HCEC 1CT (cell line): ENCODE measurements at regions not wholly inside any gene's neighbourhood (a gene's known extent, or its start where the extent isn't known, plus 50 kb on each side); places are given as distances from the start of the nearest gene placed in this dataset.
"Not testable (repeated sequence)": the region's sequence is repeated elsewhere in the genome, so short reads cannot be mapped to it uniquely, and the experiment has no call there.

Experiments
- DNase-seq: peaks from one replicate; pipeline ENCODE4 v3.0.0-alpha.2; 2017

DNA sequence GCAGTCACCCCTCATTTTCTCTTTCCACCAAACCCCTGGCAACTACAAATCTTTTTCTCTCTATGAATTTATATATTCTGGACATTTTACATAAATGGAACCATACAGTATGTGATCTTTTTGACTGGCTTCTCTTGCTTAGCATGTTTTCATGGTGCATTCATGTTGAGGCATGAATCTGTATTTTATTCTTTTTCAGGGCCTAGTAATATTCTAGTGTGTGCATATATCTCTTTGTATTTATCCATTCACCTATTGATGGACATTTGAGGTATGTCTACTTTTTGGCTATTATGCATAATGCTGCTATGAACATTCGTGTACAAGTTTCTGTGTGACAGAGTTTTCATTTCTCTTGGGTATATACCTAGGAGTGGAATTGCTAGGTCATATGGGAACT, 78.2 kb downstream of the HACD1 start:
- no peak for DNase-seq

DNA sequence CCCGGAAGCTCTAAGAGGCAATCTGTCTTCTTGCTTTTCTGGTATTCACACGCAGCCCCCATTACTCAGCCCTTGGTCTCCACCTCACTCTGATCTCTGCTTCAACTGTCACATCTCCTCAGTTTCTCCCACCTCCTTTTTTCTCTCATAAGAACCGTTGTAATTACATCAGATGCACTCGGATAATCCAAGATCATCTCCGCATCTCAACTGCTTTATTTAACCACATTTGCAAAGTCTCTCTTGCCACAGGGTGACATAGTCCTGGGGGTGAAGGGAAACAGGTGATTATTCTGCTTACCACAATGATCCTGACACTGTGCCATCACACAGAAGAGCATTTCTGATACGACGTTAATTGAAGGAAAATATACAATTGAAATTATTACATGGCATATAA, 79.9 kb downstream of the HACD1 start:
- no peak for DNase-seq

- no peak for DNase-seq
Observed at GRCh38 chr10:17536221-17536620, 81.0 kb downstream of the HACD1 start.

GRCh38 chr10:17533731-17534130, 79.3 kb upstream of the ST8SIA6 start:
- DNase-seq: no peak

DNA sequence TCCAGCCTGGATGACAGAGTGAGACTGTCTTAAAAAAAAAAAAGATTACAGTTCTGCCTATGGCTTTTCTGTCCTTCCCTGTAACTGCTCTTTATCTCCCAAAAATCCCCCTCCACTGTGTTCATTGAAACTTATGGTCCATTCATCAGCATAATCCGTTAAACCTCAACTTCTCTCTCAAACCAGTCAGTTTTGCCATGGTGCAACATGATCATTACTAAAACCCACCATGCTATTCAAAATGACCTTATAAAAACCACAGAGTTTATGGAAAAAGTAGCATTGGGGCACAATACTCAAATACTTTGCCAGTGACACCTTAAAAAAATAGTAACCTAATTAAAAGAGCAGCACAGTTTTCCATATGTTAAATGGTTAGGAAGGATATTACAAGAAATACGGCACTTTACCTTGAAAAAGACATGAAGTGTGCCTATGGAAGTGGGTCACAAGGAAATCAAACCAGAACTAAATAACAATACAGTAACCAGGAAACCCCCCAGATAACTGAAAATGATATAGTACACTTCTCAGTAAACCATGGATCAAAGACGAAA, 74.0 kb upstream of the ST8SIA6 start:
- no peak for DNase-seq

GRCh38 chr10:17527514-17528146, 73.2 kb upstream of the ST8SIA6 start:
- DNase-seq: peak; percentile 85

- not testable (repeated sequence) for DNase-seq
Observed at GRCh38 chr10:17526571-17526970, 72.2 kb upstream of the ST8SIA6 start.

- DNase-seq: no peak
Observed at GRCh38 chr10:17523917-17524316, 69.5 kb upstream of the ST8SIA6 start.

GRCh38 chr10:17523246-17523753, 68.9 kb upstream of the ST8SIA6 start:
- no peak for DNase-seq

DNA sequence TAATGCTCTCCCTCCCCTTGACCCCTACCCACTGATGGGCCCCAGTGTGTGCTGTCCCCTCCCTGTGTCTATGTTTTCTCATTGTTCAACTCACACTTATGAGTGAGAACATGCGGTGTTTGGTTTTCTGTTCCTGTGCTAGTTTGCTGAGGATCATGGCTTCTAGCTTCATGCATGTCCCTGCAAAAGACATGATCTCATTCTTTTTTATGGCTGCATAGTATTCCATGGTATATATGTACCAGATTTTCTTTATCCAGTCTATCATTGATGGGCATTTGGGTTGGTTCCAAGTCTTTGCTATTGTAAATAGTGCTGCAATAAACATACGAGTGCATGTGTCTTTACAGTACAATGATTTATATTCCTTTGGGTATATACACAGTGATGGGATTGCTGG, 67.9 kb upstream of the ST8SIA6 start:
- not testable (repeated sequence) for DNase-seq

DNA sequence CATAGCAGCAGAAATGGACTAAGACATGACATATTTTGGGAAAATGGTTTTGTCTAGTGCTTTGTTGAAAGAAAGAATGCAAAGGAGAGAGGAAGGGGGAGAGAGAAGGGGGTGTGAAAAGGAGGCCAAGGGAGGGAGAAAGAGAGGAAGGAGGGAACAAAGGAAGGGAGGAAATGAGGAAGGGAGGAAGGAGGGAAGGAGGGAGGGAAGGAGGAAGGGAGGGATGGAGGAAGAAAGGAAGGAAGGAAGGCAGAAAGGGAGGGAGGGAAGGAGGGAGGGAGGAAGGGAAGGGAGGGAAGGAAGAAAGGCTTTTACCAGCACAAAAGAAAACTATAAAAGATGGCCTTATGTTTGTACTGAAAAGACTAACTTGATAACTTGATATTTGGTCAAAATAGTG, 65.1 kb upstream of the ST8SIA6 start:
- DNase-seq: no peak

DNA sequence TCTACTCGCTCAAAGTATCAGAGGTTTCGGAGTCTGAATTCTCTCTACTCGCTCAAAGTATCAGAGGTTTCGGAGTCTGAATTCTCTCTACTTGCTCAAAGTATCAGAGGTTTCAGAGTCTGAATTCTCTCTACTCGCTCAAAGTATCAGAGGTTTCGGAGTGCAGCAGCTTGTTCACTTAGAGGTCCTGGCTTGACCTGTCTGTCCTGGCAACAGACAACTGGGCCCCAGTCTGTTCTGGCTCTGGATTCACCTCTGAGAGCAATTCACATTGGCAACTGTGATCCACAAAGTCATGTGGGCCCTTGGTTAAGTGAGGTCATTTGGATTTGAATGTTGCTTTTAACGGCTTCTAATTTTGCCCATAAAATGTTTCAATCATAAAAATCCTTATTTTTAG, 63.9 kb upstream of the ST8SIA6 start:
- no peak for DNase-seq

- no peak for DNase-seq
Observed at GRCh38 chr10:17516376-17516775, 62.0 kb upstream of the ST8SIA6 start.

DNA sequence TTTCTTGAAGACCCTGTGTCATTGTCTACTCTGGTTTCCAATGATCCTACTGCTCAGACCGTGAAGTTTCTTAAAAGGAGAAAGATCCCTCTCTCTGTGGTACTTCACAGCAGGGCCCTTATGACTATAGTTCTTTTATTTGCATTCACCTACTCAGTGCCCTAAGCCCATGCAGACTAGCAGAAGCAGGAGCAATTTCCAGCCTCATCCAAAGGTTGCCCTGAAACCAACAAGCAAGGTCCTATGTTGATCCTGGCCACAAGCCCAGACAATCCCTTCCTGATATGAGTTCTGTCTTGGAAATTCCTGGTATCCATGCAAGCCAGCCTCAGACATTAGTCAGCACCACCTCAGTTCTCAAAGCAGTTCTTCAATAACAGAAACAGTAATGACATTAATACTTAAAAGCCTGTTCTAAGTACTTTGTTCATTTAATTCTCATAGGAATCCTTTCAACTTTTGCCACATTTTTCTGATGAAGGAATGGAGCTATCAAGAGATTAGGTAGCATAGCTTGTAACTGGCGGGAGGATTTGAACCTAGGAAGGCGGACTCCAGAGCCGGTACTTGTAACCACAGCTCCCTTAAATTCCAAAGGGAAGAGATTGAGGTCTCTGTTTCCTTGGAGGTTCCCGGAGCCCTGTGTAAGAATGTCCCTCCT, 58.1 kb upstream of the ST8SIA6 start:
- peak; percentile 97 for DNase-seq

DNA sequence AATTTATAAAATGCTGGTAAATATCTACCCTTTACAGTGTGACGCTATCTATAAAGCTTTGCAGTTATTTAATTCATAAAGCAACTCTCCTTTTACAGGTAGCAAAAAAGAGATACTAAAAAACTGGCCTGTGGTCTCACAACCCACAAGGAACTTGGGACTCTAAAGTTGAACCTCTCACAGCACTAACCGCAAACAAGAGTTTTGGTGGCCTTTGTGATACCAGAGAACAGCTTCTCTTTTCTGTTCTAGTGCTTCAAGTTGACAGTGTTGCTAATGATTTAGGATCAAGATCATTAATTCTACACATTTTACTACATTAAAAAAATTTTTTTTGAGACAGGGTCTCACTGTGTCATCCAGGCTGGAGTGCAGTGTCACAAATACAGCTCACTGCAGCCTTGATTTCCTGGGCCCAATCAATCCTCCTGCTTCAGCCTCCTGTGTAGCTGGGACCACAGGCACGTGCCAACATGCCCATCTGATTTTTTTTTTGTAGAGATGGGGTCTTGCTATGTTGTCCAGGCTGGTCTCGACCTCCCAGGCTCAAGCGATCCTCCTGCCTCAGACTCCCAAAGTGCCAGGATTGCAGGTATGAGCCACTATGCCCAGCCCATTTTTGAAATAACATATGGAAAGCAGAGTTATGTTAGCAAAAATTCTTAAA, 56.0 kb upstream of the ST8SIA6 start:
- no peak for DNase-seq

DNA sequence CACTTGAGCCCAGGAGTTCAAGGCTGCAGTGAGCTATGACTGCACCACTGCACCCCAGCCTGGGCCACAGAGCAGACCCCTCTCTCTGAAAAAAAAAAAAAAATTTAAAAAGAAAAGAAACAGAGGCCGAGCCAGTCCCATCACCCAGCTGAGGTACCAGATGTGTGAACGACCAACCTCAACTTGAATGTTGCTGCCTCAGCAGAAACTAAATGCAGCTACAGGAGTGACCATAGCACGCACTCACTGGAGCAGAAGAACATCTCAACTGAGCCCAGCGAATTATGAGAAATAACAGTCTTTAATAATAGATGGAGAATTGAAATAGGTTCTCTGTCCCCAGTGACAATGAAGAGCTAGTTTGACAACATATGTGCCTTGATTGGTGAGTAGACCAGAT, 53.1 kb upstream of the ST8SIA6 start:
- no peak for DNase-seq

DNA sequence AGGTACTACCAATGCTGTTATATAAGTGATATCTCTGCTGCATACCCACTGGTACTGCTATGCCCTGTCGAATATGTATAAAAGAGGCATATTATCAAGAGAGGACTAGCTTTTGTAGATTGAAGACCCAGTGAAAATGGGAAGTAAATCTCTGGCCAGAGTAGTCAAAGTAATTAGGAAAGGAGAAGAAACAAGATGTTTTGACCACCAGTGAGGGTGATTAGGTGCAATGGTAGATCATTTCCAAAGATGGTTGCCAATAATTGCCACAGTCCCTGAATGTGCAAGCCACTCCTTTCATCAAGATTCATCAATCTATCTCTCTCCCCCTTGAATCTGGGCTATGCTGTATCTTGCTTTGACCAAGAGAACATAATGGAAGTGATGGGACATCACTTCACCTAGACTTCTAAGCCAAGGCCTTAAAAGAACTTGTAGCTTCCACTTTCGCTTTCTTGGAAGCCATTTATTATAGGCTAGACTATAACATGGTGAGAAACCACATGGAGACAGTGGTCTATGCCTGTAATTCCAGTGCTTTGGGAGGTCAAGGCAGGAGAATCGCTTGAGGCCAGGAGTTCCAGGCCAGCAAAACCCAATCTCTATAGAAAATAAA, 52.6 kb upstream of the ST8SIA6 start:
- no peak for DNase-seq

DNA sequence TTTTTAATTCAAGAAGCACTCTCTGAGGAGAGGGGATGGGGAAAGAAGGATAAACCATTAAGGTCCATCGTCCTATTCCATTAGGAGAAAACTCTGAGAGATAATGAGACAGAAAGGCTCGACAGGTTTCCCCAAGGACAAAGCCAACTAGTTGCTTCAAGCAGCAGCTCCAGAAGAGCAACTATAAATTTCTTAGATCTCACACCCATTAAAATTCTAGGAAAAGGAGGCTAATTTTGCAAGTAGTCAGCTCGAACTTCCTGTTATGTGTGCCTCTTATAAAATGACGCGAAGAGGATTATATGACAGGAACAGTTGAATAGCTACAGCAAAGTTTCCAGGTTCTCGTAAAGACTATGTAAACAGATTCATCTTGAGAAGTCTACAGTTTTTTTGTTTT, 52.0 kb upstream of the ST8SIA6 start:
- DNase-seq: no peak

GRCh38 chr10:17504547-17505245, 50.3 kb upstream of the ST8SIA6 start:
- peak; percentile 77 for DNase-seq
